Activated T-helper 1 cell treated with anti-CD3 and anti-CD28 coated beads, Interleukin-12 subunit alpha, Interleukin-12 subunit beta, Interleukin-2, Interleukin-4 antibody, amounts not matched to agents 30 ng/mL and 10 ng/mL and 1 ng/mL, durations not matched to agents 14 hours and 24 hours and 36 hours (primary cell): ENCODE measurements at regions not wholly inside any gene's neighbourhood (a gene's known extent, or its start where the extent isn't known, plus 50 kb on each side); places are given as distances from the start of the nearest gene placed in this dataset.

Experiments
- DNase-seq: peaks from one replicate; pipeline ENCODE4 v3.0.0; 2021; ENCODE audit warnings: low spot score
- H3K27ac Mint-ChIP-seq: one replicate; pipeline ENCODE4 v1.8.0; 2021; ENCODE audit warnings: mild to moderate bottlenecking, mixed read lengths
- H3K27me3 Mint-ChIP-seq: one replicate; pipeline ENCODE4 v1.8.0; 2022; ENCODE audit warnings: mild to moderate bottlenecking, moderate library complexity, mixed read lengths; ENCODE audit not compliant: insufficient read depth
- H3K36me3 Mint-ChIP-seq: one replicate; pipeline ENCODE4 v1.8.0; 2021; ENCODE audit warnings: low read depth, mixed read lengths
- H3K4me1 Mint-ChIP-seq: one replicate; pipeline ENCODE4 v1.8.0; 2021; ENCODE audit warnings: low read depth, mixed read lengths
- H3K4me3 Mint-ChIP-seq: one replicate; pipeline ENCODE4 v1.8.0; 2021; ENCODE audit warnings: mild to moderate bottlenecking, moderate library complexity, mixed read lengths
- H3K9me3 Mint-ChIP-seq: one replicate; pipeline ENCODE4 v1.8.0; 2021; ENCODE audit warnings: mixed read lengths
- intact Hi-C: fragments of 100-400 bp; cut with micrococcal nuclease; formaldehyde crosslinking; loops from one replicate; pipeline ENCODE4 v1.15.1; 2024

DNA sequence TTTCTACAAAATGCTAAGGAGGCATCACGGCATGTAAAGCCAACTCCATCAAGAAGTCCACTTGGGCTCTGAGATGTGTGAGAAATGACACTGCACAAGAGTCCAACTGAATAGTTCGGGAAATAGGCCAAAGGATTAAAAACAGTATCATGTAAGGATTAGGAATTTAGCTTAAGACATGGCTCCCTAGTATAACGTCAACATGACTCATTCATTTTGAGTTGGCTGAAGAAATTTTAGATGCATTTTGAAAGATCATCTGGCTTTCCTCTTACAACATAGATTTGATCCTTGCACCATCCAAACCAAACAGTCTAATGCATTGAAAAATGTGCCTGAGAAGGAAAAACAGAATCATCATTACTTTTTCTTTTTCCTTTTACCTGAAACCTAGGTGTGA is 109.3 kb upstream of the MME start:
- Mint-ChIP-seq H3K36me3 (no peaks in the 10 kb centered on the region), H3K4me1 (no peaks in the 10 kb centered on the region), H3K27me3 (no peaks in the 10 kb centered on the region), H3K9me3 (no peaks in the 10 kb centered on the region), H3K27ac (no peak overlapping the region), H3K4me3 (no peak overlapping the region)
- intact Hi-C loops: no loop called here
- DNase-seq: no peak

DNA sequence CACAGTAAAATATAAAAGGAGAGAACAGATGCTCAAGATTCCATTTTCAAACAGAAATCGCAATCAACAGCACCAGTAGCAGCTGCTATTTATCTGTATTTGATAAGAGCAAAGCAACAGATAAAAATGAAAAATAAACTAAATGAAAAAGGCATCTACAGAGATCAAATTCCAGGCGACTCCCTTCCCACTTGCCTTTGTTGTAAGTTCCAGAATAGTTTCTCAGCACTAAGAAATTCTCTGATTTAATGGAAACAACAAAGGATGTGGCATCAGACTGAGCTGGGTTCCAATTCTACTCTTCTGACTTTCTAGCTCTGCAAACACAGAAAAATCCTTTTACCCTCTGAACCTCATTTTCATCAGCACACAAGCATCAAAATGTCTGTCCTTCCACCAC is 110.8 kb upstream of the MME start:
- DNase-seq: no peak
- no peaks in the 10 kb centered on the region for H3K9me3 Mint-ChIP-seq
- no peaks in the 10 kb centered on the region for H3K27me3 Mint-ChIP-seq
- H3K27ac Mint-ChIP-seq: no peak overlapping the region
- intact Hi-C loops: loop anchor here (5.0 kb wide), 1 partner anchor 362 kb away; no protein-coding TSS in a partner anchor
- H3K36me3 Mint-ChIP-seq: no peaks in the 10 kb centered on the region
- no peak overlapping the region for H3K4me3 Mint-ChIP-seq
- no peaks in the 10 kb centered on the region for H3K4me1 Mint-ChIP-seq

DNA sequence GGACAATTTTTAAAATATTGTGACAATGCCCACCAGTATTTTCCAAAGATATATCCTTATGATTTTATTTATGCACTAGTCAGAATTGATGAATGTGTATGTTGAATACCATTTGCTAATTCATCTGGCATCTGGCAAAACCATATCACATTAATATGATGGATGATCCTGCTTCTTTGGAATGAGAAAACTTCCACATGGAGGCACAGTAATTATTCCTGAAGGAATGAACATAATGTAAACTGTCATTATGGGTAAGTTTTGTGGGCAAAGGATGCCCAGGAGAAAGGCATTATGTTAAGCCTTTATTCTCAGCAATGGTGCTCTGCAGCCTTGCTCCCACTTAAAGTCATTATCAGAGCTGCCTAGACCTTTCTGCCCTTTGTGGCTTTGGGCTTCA is 113.0 kb upstream of the MME start:
- Mint-ChIP-seq H3K36me3 (no peaks in the 10 kb centered on the region), H3K27ac (no peak overlapping the region), H3K4me3 (no peak overlapping the region), H3K9me3 (no peaks in the 10 kb centered on the region), H3K27me3 (no peaks in the 10 kb centered on the region), H3K4me1 (no peaks in the 10 kb centered on the region)
- no peak for DNase-seq
- intact Hi-C loops: loop anchor here (5.0 kb wide), 1 partner anchor 360 kb away; no protein-coding TSS in a partner anchor

DNA sequence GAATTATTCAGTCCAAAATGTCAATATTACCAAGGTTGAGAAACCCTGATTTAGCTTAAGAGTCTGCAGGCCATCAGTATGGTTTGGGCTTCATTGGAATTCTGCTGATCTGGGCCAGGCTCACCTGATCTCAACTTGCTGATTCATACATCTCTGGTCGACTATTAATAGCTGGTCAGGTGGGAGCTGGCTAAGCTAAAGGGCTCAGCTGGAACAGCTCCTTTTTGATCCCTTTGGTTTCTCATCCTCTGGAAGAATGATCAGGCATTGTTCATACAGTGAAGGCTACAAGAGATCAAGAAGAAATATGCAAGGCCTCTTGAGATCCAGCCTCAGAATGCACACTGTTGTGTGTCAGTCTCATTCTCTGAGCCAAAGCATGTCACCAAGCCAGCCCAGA is 123.3 kb upstream of the MME start:
- no peaks in the 10 kb centered on the region for H3K27me3 Mint-ChIP-seq
- no peaks in the 10 kb centered on the region for H3K36me3 Mint-ChIP-seq
- intact Hi-C loops: no loop called here
- H3K4me1 Mint-ChIP-seq: no peaks in the 10 kb centered on the region
- DNase-seq: no peak
- H3K27ac Mint-ChIP-seq: no peak overlapping the region
- no peaks in the 10 kb centered on the region for H3K9me3 Mint-ChIP-seq
- no peak overlapping the region for H3K4me3 Mint-ChIP-seq

DNA sequence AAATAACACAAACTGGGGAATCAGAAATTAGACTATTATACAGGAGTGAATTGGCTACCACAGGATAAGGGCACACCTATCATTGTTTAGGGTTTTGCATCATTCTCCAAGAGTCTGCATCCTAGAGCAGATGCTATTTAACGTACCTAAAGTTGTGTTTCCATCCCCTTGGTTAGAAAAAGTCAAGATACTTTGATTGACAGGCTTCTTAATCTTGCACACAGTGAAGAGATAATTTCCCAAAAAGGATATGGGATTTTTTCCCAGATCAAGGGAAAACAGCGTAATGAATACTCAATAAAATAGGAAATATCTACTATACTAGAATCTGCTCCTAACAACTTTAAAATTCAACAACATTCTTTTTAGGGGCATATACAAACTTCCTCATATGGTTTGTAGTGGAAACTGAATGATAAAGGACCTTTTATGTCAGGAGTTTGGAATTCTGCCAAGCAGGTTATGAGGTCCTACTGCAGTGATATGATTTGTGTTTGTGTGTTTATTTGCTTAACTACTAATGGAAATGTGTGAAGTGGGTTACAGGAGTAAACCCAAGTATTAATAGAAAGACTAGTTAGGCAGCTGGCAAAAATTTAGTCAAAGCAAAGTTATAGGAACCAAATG is 124.1 kb upstream of the MME start:
- Mint-ChIP-seq H3K27ac (no peak overlapping the region), H3K27me3 (no peaks in the 10 kb centered on the region), H3K4me1 (no peaks in the 10 kb centered on the region), H3K4me3 (no peak overlapping the region), H3K9me3 (no peaks in the 10 kb centered on the region), H3K36me3 (no peaks in the 10 kb centered on the region)
- intact Hi-C loops: no loop called here
- no peak for DNase-seq

DNA sequence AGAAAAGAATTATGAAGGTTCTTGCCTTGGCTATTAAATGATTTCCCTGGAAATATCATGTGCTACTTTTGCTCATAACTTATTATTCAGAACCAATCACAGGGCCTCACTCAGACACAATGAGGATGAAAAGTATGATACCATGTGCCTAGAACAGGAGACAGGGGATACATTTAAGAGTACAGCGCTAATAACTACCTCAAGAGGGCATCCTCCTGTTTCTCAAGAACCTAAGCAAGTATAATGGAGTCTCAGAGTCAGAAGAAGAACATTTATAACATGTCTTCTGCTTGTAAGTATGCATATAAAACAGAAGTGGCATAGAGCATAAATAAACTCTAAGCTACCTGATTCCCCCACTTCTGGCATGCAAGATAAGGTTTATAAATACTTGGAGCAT is 125.4 kb upstream of the MME start:
- H3K36me3 Mint-ChIP-seq: no peaks in the 10 kb centered on the region
- intact Hi-C loops: no loop called here
- no peak for DNase-seq
- no peaks in the 10 kb centered on the region for H3K4me1 Mint-ChIP-seq
- no peak overlapping the region for H3K27ac Mint-ChIP-seq
- no peak overlapping the region for H3K4me3 Mint-ChIP-seq
- no peaks in the 10 kb centered on the region for H3K27me3 Mint-ChIP-seq
- H3K9me3 Mint-ChIP-seq: no peaks in the 10 kb centered on the region

DNA sequence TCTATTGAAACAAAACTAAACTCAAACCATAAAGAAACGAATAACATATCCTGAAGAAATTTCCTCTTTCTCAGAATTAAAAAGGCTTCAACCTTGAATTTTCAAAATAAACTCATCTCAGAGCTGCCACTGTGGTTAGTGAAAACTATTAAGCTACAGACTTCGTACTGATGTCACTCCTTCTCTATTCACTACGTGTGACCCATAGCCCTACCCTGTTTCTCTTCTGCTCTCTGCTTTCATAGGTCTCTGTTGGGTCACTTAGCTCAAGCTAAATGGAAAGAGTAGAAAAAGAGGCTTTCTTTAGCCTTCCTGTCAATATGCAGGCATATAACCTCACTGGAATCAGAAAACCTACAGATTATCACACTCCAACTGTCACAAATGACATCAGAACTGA is 126.6 kb upstream of the MME start:
- Mint-ChIP-seq H3K4me3 (no peak overlapping the region), H3K27ac (no peak overlapping the region), H3K27me3 (no peaks in the 10 kb centered on the region), H3K9me3 (no peaks in the 10 kb centered on the region), H3K4me1 (no peaks in the 10 kb centered on the region), H3K36me3 (no peaks in the 10 kb centered on the region)
- no peak for DNase-seq
- intact Hi-C loops: no loop called here

DNA sequence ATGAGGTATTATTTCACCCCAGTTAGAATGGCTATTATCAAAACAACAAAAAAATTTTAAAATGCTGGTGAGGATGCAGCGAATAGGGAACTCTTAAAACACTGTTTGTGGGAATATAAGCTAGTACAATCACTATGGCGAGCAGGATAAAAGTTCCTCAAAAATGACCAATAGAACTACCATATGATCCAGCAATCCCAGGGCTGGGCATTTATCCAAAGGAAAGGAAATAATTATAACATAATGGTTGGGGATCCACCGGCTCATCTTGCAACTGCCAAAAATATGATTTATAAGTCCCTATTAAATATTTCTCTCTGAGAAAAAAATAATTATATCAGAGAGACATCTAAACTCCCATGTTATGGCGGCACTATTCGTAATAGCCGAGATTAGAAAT is 127.6 kb upstream of the MME start:
- Mint-ChIP-seq H3K4me1 (no peaks in the 10 kb centered on the region), H3K4me3 (no peak overlapping the region), H3K27me3 (no peaks in the 10 kb centered on the region), H3K9me3 (peaks cover 6% of the 10 kb centered on the region), H3K27ac (no peak overlapping the region), H3K36me3 (no peaks in the 10 kb centered on the region)
- no peak for DNase-seq
- intact Hi-C loops: no loop called here

DNA sequence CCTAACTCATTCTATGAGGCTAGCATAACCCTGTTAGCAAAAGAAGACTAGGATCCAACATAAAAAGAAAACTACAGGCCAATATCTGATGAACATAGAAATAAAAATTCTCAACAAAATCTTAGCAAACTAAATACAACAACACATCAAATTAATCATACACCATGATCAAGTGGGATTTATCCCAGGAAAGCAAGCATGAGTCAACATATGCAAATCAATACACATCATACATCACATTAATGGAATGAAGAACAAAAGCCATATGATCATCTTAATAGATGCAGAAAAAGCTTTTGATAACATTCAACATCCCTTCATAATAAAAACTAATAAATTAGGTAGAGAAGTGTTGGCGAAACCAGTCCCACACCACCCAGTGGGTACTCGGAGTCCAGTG is 136.1 kb upstream of the MME start:
- Mint-ChIP-seq H3K27me3 (no peaks in the 10 kb centered on the region), H3K27ac (no peak overlapping the region), H3K4me1 (no peaks in the 10 kb centered on the region), H3K36me3 (no peaks in the 10 kb centered on the region), H3K9me3 (peaks cover 17% of the 10 kb centered on the region), H3K4me3 (no peak overlapping the region)
- no peak for DNase-seq
- intact Hi-C loops: no loop called here

DNA sequence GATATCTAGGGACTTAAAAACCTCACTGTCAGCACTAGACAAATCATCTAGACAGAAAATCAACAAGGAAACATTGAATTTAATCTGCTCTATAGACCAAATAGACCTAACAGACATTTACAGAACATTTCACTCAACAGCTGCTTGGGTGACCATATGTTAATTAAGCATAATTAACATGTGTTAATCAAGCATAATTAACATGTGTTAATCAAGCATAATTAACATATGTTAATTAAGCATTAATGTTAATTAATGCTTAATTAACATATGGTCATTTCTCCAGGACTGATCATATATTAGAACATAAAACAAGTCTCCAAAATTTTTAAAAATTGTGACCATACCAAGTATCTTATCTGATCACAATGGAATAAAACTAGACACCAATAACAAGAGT is 137.3 kb upstream of the MME start:
- DNase-seq: no peak
- intact Hi-C loops: no loop called here
- H3K4me1 Mint-ChIP-seq: no peaks in the 10 kb centered on the region
- H3K27ac Mint-ChIP-seq: no peak overlapping the region
- H3K4me3 Mint-ChIP-seq: no peak overlapping the region
- H3K36me3 Mint-ChIP-seq: no peaks in the 10 kb centered on the region
- no peaks in the 10 kb centered on the region for H3K27me3 Mint-ChIP-seq
- H3K9me3 Mint-ChIP-seq: peaks cover 13% of the 10 kb centered on the region

DNA sequence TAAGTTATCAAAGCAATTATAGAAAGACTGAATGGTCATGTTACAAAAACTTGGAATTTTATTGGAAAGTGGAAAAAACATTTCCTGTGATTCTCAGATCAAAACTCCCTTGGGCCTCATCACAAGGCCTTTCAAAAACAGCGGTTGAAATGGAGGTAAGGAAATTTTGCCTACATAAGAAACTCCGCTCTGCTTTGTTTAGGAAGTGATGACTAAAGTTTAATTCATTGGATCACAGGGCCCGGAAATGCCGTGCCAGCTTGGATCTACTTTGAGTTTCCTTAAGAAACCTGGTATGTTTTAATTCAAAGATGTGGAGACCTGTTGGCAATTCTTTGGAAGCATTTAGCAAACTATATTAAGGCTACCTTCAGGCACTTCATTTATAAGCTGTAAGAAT is 143.9 kb upstream of the MME start:
- Mint-ChIP-seq H3K36me3 (no peaks in the 10 kb centered on the region), H3K27me3 (no peaks in the 10 kb centered on the region), H3K27ac (no peak overlapping the region), H3K9me3 (peaks cover 8% of the 10 kb centered on the region), H3K4me1 (no peaks in the 10 kb centered on the region), H3K4me3 (no peak overlapping the region)
- intact Hi-C loops: no loop called here
- DNase-seq: no peak

DNA sequence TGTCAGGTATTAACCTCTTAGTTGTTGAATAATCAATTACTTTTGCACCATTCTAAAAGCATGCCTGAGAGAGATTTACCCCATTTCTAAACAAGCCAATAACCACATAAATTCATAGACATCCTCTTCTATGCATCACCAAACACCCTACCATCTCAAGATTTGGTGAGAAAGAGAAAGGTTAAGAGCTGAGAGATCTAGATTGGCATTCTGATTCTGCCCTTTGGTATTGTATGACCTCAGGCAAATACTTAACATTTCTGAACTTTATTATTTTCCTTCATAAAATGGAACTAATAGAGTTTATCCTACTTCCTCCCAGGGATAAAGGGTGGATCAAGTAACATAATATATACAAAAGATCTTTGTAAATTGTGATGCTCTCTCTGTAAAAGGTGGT is 146.5 kb upstream of the MME start:
- no peaks in the 10 kb centered on the region for H3K9me3 Mint-ChIP-seq
- no peaks in the 10 kb centered on the region for H3K27me3 Mint-ChIP-seq
- no peaks in the 10 kb centered on the region for H3K36me3 Mint-ChIP-seq
- no peak overlapping the region for H3K4me3 Mint-ChIP-seq
- DNase-seq: no peak
- intact Hi-C loops: no loop called here
- no peak overlapping the region for H3K27ac Mint-ChIP-seq
- no peaks in the 10 kb centered on the region for H3K4me1 Mint-ChIP-seq

DNA sequence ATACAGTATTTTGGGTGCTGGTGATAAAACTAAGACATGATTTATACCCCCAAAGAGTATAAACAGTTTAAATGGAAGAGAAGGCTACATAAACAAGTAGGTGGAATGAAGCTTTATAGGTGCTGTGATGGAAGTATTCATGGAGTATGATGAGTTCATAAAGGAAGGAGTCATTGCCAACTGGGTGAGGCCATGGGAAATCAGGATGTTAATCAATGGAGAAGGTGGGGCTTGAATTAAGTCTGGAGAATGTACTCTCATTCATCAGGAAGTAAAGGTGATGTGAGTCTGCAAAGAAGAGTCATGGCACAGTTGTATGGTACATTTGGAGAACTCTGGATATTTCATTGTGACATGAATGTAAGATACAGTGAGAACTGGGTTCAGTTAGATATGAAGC is 147.5 kb upstream of the MME start:
- intact Hi-C loops: no loop called here
- no peaks in the 10 kb centered on the region for H3K36me3 Mint-ChIP-seq
- no peak for DNase-seq
- no peaks in the 10 kb centered on the region for H3K27me3 Mint-ChIP-seq
- H3K4me3 Mint-ChIP-seq: no peak overlapping the region
- H3K27ac Mint-ChIP-seq: no peak overlapping the region
- no peaks in the 10 kb centered on the region for H3K9me3 Mint-ChIP-seq
- H3K4me1 Mint-ChIP-seq: no peaks in the 10 kb centered on the region

DNA sequence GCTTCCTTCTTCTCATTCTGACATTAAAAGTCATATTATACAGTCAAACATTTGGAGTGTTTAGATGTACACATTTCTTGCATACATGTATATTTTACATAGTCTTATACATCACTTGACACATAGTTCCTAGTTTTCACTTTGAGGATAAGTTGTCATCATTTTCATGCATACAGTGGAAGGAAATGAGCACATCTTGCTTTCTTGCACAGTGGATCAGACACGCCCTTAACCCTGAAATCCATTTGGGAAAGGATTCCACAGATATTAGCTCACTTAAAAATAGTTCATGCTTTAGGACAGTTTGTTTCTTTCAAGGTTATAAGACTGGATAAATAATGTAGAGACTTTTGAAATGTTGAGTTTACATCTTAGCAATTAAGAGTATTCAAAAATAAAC is 148.6 kb upstream of the MME start:
- no peak overlapping the region for H3K27ac Mint-ChIP-seq
- intact Hi-C loops: no loop called here
- H3K9me3 Mint-ChIP-seq: no peaks in the 10 kb centered on the region
- H3K36me3 Mint-ChIP-seq: no peaks in the 10 kb centered on the region
- H3K4me3 Mint-ChIP-seq: no peak overlapping the region
- DNase-seq: no peak
- no peaks in the 10 kb centered on the region for H3K27me3 Mint-ChIP-seq
- no peaks in the 10 kb centered on the region for H3K4me1 Mint-ChIP-seq
